ENCODE measurements at regions not wholly inside any gene's neighbourhood (a gene's known extent, or its start where the extent isn't known, plus 50 kb on each side); places are given as distances from the start of the nearest gene placed in this dataset.

DNA sequence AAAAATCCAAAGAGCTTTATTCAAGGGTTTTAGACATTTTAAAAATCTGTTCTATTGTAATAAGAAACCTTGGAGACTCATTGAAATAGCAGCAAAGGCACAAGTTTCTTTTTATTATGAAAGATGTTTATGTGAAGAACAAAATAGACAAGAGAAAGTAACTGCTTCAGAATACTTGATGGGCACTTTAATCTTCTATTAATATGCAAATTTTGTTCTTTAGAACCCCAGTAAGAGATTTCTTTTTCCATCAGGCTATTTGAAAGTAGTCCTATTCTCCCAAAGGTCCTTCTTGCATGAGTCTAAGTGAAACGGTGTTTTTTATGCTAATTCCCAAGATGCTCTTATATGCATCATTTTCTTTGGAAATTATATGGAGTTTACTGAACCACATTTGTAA lies 602.0 kb downstream of the EFNA5 start:
- H3K4me3 ChIP-seq (ENCODE audit: low read depth, low read length) = no peak overlapping the region
- TF ChIP-seq, protein P1, sequence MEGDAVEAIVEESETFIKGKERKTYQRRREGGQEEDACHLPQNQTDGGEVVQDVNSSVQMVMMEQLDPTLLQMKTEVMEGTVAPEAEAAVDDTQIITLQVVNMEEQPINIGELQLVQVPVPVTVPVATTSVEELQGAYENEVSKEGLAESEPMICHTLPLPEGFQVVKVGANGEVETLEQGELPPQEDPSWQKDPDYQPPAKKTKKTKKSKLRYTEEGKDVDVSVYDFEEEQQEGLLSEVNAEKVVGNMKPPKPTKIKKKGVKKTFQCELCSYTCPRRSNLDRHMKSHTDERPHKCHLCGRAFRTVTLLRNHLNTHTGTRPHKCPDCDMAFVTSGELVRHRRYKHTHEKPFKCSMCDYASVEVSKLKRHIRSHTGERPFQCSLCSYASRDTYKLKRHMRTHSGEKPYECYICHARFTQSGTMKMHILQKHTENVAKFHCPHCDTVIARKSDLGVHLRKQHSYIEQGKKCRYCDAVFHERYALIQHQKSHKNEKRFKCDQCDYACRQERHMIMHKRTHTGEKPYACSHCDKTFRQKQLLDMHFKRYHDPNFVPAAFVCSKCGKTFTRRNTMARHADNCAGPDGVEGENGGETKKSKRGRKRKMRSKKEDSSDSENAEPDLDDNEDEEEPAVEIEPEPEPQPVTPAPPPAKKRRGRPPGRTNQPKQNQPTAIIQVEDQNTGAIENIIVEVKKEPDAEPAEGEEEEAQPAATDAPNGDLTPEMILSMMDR (IDR thresholded peaks at IDR 0.05; ENCODE audit: low read depth, low read length, missing control alignments) = no peak
- no peak for DNase-seq (ENCODE audit: low read depth)

DNA sequence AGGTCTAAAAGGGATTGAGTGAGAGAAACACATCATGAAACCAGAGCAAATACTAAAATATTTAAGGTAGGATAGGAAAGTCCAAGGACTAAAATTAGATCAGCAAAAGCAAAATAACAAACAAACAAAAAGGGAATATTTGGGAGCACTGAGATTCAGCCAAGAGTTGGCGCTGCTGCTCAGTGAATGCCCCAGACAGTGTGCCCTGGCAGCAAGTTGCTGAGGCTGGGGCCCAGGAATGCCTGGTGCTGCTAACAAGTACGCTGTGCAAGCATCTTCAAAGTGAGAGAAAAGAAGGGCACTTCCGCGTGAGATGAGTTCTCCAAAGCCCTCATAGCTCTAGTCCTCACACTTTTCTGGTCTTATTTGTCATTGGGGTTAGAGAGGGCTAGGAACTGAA lies 603.3 kb downstream of the EFNA5 start:
- TF ChIP-seq, protein P1 (IDR thresholded peaks at IDR 0.05; ENCODE audit: low read depth, low read length, missing control alignments) = no peak
- no peak for DNase-seq (ENCODE audit: low read depth)
- H3K4me3 ChIP-seq (ENCODE audit: low read depth, low read length) = no peak overlapping the region

DNA sequence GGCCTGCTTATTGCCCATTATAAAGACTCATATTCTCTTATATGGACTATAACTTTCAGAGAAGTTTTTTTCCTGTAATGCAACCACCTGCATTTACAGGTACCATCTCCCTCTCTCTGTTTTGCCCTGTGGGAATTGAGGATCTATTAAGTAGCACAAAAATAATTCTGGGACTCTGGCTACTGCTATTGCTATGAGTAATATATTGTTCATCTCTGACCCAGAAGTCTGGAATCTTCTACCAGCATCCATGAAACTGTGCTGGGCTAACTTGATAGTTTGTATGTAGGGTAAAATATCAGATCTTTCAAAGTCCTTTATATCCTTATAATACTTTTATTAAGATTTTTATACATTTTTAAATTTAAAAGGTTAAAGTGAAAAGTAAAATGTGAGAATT lies 607.2 kb downstream of the EFNA5 start:
- no peak overlapping the region for H3K4me3 ChIP-seq (ENCODE audit: low read depth, low read length)
- no peak for DNase-seq (ENCODE audit: low read depth)
- TF ChIP-seq, protein P1 (IDR thresholded peaks at IDR 0.05; ENCODE audit: low read depth, low read length, missing control alignments) = no peak

DNA sequence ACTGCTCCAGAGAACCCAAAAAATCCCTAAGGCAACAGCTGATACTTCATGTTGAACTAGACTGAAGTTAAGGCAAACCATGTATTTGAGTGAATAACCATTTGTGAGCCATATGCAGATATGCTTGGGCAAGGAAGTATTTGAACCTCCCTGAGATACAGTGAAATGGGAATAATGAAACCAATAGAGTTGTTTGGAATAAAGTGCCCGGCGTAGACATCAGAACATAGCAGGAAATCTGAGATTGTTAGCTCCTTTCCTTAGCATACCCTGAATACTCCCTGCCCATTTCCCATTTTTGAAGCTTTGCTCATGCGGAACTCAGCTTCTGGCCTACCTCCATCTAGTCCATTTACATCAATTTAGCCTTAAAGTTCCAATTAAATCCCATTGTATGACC lies 611.9 kb downstream of the EFNA5 start:
- TF ChIP-seq, protein P1 (IDR thresholded peaks at IDR 0.05; ENCODE audit: low read depth, low read length, missing control alignments) = no peak
- DNase-seq (ENCODE audit: low read depth) = no peak
- H3K4me3 ChIP-seq (ENCODE audit: low read depth, low read length) = no peak overlapping the region

DNA sequence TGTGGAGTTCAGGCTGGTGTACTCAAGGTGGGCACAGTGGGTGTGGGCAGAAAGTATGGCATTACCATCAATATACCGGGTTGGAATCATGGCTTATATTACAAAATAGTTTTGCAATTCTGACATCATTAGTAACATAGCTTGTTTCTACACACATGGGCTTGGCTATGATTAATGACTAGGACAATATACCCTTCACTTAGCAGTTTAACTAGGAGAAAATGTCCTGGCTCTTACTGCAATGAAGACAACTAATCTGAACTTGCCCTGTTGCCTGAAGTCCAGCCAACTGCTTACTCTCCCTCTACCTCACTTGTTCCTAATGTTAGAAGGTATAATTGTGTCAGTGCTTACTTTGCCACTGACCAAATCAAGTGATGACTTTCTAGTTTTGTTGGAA lies 612.5 kb downstream of the EFNA5 start:
- DNase-seq (ENCODE audit: low read depth) = no peak
- H3K4me3 ChIP-seq (ENCODE audit: low read depth, low read length) = no peak overlapping the region
- TF ChIP-seq, protein P1 (IDR thresholded peaks at IDR 0.05; ENCODE audit: low read depth, low read length, missing control alignments) = no peak

DNA sequence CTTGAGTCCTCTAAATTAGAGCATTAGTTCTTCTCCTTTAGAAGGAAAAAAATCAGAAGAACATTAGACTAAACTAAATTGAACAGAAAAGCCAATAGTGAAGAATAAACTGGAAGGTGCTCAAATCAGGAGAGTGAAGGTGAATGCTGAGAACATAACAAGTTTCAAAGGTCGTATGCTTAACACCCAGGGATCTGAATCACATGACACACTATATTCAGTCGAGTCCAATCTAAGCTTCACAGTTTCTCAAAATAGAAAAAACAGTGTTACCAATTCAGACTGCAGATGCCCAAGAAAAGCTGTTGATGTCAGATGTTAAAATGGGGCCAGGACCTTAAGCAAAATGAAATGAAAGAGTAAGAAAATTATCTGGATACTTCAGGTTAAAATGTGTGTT lies 614.5 kb downstream of the EFNA5 start:
- H3K4me3 ChIP-seq (ENCODE audit: low read depth, low read length) = no peak overlapping the region
- TF ChIP-seq, protein P1 (IDR thresholded peaks at IDR 0.05; ENCODE audit: low read depth, low read length, missing control alignments) = no peak
- no peak for DNase-seq (ENCODE audit: low read depth)

DNA sequence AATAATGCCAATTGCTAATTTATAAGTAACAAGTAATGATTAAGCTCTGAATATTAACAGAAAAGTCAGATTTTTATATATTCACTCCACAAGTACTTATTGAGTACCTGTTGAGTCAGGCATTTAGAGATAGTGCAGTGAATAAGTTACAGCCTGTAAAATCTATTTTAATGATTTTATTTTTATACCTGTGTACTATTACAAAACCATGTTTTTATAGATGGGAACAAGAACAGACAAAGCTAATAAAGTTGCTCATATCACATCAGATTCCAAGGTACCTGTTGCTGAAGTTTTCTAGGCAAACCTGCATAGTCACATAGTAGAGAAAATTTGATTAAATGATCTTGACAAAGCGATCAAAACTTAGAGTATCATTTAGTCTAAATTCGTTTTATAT lies 623.7 kb downstream of the EFNA5 start:
- TF ChIP-seq, protein P1 (IDR thresholded peaks at IDR 0.05; ENCODE audit: low read depth, low read length, missing control alignments) = no peak

More for the DNA sequence above, 623.7 kb downstream of the EFNA5 start:
- no peak overlapping the region for H3K4me3 ChIP-seq (ENCODE audit: low read depth, low read length)
- no peak for DNase-seq (ENCODE audit: low read depth)

All from GM12864 (cell line).